T-helper 1 cell treated with Interleukin-12 subunit alpha and Interleukin-12 subunit beta and Interleukin-4 antibody, amounts not matched to agents 30 ng/mL and 1 ng/mL, for 36 hours (primary cell): ENCODE measurements at regions not wholly inside any gene's neighbourhood (a gene's known extent, or its start where the extent isn't known, plus 50 kb on each side); places are given as distances from the start of the nearest gene placed in this dataset.

ENCODE experiments used
- intact Hi-C: fragments of 100-400 bp; cut with micrococcal nuclease; formaldehyde crosslinking; loops from one replicate; pipeline ENCODE4 v1.15.1; 2024

DNA sequence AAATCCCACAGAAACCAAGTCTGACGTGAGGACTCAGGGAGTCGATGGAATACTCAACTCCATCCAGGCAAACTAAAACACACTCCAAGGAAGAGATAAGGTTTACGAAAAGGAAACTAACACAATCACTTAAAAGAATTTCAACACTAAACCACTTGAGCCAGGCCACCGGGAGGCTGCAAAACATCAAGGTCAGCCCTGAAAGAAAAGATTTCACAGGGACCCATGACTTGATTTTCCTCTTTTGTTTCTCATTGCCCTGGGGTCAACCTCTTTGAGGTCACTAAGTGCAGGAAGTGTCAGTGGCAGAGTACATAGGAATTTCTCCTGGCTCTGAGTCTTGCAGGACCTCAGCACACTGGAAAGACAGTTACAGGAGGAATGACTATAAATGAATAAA is 77.8 kb upstream of the TARS1 start:
- intact Hi-C loops: no loop called here

DNA sequence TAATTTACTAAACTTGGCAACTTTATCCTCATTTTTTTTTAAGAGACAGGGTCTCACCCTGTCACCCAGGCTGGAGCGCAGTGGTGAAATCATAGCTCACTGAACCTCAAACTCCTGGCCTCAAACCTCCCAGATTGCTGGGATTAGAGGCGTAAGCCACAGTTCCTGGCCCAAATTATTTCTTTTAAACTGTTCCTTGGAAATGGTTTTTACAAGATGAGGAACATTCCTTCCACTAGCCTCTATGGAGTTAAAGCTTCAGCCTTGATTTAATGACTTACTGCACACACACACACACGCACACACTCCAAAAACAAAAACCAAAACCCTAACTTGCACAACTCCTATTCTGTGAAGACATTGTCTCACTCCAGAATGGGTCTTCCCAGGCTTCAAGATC is 77.2 kb upstream of the TARS1 start:
- intact Hi-C loops: no loop called here

- intact Hi-C loops: no loop called here
Measured at GRCh38 chr5:33364406-33364805, 76.4 kb upstream of the TARS1 start.

DNA sequence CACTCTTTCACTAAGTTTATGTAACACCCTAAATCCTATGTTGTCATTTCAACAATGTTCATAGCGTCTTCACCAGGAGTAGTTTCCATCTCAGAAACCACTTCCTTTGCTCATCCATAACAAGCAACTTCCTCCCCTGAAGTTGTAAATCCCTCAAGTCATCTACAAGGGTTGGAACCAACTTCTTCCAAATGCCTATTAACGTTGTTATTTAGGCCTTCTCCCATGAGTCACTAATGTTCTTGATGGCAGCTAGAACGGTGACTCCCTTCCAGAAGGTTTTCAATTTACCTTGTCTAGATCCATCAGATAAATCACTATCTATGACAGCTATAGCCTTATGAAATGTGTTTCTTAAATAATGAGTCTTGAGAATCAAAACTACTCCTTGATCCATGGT is 73.3 kb upstream of the TARS1 start:
- intact Hi-C loops: no loop called here

DNA sequence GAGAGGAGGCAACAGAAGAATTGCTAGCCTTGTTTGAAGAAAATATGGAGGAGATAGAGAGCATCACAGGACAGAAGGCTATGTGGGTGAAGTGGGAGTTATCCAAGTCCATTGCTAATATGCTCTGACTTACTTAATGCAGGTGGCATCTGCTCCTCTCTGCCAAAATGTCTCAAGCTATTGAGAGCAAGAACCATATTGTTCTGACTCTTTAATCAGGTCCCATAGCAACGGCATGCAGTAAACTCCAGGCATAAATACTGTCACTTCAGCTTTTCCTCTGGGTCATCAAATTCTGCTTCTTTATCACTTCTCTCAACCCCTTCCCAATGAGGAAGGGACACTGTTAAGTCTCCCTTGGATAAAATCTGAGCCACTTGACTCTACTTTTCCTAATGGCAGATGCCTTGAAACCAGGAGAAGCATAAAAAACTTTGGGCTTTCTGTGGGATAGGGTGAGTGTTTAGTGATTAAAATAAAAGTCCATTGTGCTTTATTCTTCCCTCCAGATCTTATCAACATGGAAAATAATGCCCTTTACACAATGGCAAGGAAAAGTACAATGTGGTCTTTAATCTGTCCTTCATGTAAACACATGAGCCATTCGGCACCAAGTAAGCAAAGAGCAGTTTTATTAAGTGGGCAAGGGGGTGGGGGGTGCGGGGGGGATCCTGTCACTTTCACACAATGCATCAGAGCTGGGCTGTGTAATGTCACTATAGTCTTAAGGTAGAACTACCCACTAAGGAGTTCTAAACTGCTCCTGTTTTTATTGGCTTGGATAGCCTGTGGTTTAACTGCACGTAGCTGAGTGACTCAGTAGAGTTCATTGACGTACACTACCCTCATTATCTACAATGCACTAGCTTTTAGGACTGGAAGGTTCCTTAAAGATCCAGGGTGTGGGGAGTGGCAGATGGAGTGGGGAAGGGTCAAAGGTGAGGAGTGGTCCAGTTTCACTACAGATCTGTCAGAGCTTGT is 71.0 kb upstream of the TARS1 start:
- intact Hi-C loops: no loop called here

GRCh38 chr5:33370466-33370859 is 70.3 kb upstream of the TARS1 start:
- intact Hi-C loops: no loop called here

DNA sequence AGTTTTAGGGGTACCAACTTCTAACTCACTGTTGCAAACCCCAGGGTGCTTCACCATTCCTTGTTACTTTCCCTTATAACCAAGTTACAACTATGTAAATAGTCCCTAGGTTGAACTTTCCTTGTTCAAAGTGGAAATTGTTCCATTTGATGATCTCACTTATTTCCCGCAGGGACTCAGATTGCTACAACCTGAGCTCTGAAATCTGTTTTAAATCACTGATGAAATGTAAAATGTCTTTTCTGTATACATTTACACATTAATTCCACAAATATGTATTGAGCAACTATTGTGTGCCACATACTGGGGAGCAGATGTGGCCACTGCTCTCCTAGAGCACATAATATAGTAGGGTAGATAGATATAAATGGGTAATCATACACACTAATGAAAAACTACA is 69.1 kb upstream of the TARS1 start:
- intact Hi-C loops: no loop called here

- intact Hi-C loops: no loop called here
Measured at GRCh38 chr5:33372721-33373472, 67.9 kb upstream of the TARS1 start.

DNA sequence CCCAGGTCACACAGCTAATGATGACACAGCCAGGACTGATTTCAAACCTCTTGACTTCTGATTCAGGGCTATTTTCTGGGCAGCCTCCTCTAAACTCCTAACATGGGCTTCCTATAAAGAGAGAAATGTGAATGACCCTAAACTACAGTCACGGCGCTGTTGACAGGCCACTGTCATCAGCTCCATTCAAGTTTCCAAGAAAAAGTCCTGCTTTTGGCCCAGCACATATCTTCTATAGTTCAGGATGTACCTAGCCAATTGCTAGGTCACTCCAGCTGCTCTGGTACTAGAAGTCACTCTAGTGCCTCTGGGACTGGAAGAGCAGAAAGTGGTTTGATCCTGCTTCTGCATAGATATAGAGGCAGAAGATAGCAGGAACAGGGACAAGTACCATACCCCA is 64.9 kb upstream of the TARS1 start:
- intact Hi-C loops: loop anchor here (5.0 kb wide), 1 partner anchor 669 kb away; no protein-coding TSS in a partner anchor

- intact Hi-C loops: loop anchor here (5.0 kb wide), 1 partner anchor 672 kb away; no protein-coding TSS in a partner anchor
Measured at GRCh38 chr5:33379757-33380156, 61.0 kb upstream of the TARS1 start.

GRCh38 chr5:33381243-33381642 is 59.5 kb upstream of the TARS1 start:
- intact Hi-C loops: no loop called here
